ENCODE measurements at regions not wholly inside any gene's neighbourhood (a gene's known extent, or its start where the extent isn't known, plus 50 kb on each side); places are given as distances from the start of the nearest gene placed in this dataset.

DNA sequence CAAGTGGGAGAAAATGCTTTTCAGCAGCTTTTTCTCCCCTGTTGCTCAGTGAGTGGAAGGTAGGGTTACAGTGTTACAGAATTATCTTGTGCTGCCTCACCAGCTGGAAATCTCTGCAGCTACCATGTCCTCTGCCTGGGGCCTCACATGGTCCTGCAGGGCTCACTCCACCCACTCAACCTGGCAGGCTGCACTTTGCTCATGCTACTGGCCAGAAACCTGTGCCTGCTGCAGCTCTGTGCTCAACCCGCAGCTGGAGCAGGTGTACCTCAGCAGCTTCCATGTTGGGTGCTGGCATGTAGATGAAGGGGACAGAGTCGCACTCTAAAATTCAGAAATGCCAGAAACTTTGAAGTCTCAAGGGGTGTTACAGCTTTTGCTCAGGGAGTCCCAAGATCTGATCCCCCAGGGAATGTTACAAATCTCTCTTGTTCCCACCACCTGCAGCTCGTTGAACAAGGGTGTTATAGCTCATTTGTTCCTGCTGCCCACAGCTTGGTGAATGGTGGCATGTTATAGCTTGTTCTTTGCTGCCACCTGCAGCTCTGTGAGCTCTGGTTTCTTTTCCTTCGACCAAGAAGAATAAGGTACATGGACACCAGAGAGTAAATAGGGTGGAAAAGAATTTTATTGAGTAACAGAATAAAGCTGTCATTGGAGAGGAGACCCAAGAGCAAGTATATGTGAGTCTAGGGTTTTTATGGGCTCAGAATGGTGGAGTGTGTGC lies 845.8 kb downstream of the TECRL start:
- Mint-ChIP-seq H3K36me3 (ENCODE audit: insufficient read depth, unreplicated experiment) (no peaks in the 10 kb centered on the region), H3K4me3 (ENCODE audit: low read depth, unreplicated experiment) (no peak overlapping the region), H3K4me1 (ENCODE audit: low read depth, unreplicated experiment) (no peaks in the 10 kb centered on the region), H3K9me3 (ENCODE audit: low read depth, unreplicated experiment) (peaks cover 9% of the 10 kb centered on the region), H3K27me3 (ENCODE audit: unreplicated experiment) (no peaks in the 10 kb centered on the region), H3K27ac (ENCODE audit: unreplicated experiment) (no peak overlapping the region)
- CTCF ChIA-PET = no interaction called here
- no peak for DNase-seq
- TF ChIP-seq, protein P1, sequence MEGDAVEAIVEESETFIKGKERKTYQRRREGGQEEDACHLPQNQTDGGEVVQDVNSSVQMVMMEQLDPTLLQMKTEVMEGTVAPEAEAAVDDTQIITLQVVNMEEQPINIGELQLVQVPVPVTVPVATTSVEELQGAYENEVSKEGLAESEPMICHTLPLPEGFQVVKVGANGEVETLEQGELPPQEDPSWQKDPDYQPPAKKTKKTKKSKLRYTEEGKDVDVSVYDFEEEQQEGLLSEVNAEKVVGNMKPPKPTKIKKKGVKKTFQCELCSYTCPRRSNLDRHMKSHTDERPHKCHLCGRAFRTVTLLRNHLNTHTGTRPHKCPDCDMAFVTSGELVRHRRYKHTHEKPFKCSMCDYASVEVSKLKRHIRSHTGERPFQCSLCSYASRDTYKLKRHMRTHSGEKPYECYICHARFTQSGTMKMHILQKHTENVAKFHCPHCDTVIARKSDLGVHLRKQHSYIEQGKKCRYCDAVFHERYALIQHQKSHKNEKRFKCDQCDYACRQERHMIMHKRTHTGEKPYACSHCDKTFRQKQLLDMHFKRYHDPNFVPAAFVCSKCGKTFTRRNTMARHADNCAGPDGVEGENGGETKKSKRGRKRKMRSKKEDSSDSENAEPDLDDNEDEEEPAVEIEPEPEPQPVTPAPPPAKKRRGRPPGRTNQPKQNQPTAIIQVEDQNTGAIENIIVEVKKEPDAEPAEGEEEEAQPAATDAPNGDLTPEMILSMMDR (IDR thresholded peaks at IDR 0.05; ENCODE audit: unreplicated experiment) = no peak
- no TSS peak for BruUV-seq (replicated peaks)
- intact Hi-C loops (cut with micrococcal nuclease; ENCODE audit: unreplicated experiment) = no loop called here

GRCh38 chr4:63558709-63559108 lies 850.5 kb downstream of the TECRL start:
- no peak overlapping the region for H3K4me3 Mint-ChIP-seq (ENCODE audit: low read depth, unreplicated experiment)
- intact Hi-C loops (cut with micrococcal nuclease; ENCODE audit: unreplicated experiment) = no loop called here
- H3K27me3 Mint-ChIP-seq (ENCODE audit: unreplicated experiment) = no peaks in the 10 kb centered on the region
- H3K27ac Mint-ChIP-seq (ENCODE audit: unreplicated experiment) = no peak overlapping the region
- BruUV-seq (replicated peaks) = no TSS peak
- H3K36me3 Mint-ChIP-seq (ENCODE audit: insufficient read depth, unreplicated experiment) = no peaks in the 10 kb centered on the region
- no peak for DNase-seq
- TF ChIP-seq, protein P1 (IDR thresholded peaks at IDR 0.05; ENCODE audit: unreplicated experiment) = no peak
- CTCF ChIA-PET = no interaction called here
- no peaks in the 10 kb centered on the region for H3K4me1 Mint-ChIP-seq (ENCODE audit: low read depth, unreplicated experiment)
- H3K9me3 Mint-ChIP-seq (ENCODE audit: low read depth, unreplicated experiment) = peaks cover 8% of the 10 kb centered on the region

- Mint-ChIP-seq H3K9me3 (ENCODE audit: low read depth, unreplicated experiment) (peaks cover 6% of the 10 kb centered on the region), H3K4me3 (ENCODE audit: low read depth, unreplicated experiment) (no peak overlapping the region), H3K27me3 (ENCODE audit: unreplicated experiment) (no peaks in the 10 kb centered on the region), H3K36me3 (ENCODE audit: insufficient read depth, unreplicated experiment) (no peaks in the 10 kb centered on the region), H3K4me1 (ENCODE audit: low read depth, unreplicated experiment) (no peaks in the 10 kb centered on the region), H3K27ac (ENCODE audit: unreplicated experiment) (no peak overlapping the region)
- intact Hi-C loops (cut with micrococcal nuclease; ENCODE audit: unreplicated experiment) = no loop called here
- CTCF ChIA-PET = no interaction called here
- DNase-seq = no peak
- no TSS peak for BruUV-seq (replicated peaks)
- TF ChIP-seq, protein P1 (IDR thresholded peaks at IDR 0.05; ENCODE audit: unreplicated experiment) = no peak
Measured at GRCh38 chr4:63556332-63556731, 852.9 kb downstream of the TECRL start.

DNA sequence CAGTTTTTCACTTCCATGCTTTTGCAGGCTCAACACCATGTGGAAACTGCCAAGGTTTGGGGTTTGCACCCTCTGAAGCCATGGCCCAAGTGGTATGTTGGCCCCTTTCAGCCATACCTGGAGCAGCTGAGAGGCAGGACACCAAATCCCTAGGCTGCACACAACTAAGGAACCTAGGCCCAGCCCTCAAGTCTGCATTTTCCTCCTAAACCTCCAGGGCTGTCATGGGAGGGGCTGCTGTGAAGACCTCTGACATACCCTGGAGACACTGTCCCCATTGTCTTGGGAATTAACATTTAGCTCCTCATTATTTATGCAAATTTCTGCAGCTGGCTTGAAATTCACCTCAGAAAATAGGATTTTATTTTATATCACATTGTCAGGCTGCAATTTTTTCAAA lies 856.1 kb downstream of the TECRL start:
- TF ChIP-seq, protein P1 (IDR thresholded peaks at IDR 0.05; ENCODE audit: unreplicated experiment) = no peak
- H3K36me3 Mint-ChIP-seq (ENCODE audit: insufficient read depth, unreplicated experiment) = no peaks in the 10 kb centered on the region
- no peak overlapping the region for H3K27ac Mint-ChIP-seq (ENCODE audit: unreplicated experiment)
- H3K4me1 Mint-ChIP-seq (ENCODE audit: low read depth, unreplicated experiment) = no peaks in the 10 kb centered on the region
- CTCF ChIA-PET = no interaction called here
- peaks cover 3% of the 10 kb centered on the region for H3K9me3 Mint-ChIP-seq (ENCODE audit: low read depth, unreplicated experiment)
- no peaks in the 10 kb centered on the region for H3K27me3 Mint-ChIP-seq (ENCODE audit: unreplicated experiment)
- H3K4me3 Mint-ChIP-seq (ENCODE audit: low read depth, unreplicated experiment) = no peak overlapping the region
- intact Hi-C loops (cut with micrococcal nuclease; ENCODE audit: unreplicated experiment) = no loop called here
- BruUV-seq (replicated peaks) = no TSS peak
- no peak for DNase-seq
